AG04450 (cell line): ENCODE measurements at regions not wholly inside any gene's neighbourhood (a gene's known extent, or its start where the extent isn't known, plus 50 kb on each side); places are given as distances from the start of the nearest gene placed in this dataset.

Source experiments
- CTCF ChIA-PET: fragments of 300-600, 350-600 bp; formaldehyde crosslinking; extraction: SDS; loops from one replicate; lab custom pipeline; 2022; ENCODE audit warnings: antibody characterized with exemption, inconsistent platforms; lab: Charles Lee
- POLR2A ChIA-PET: fragments of 350-600 bp; formaldehyde crosslinking; extraction: SDS; loops from one replicate; lab custom pipeline; 2021; ENCODE audit warnings: antibody characterized with exemption, inconsistent platforms; lab: Yijun Ruan, JAX
- DNase-seq: peaks from one replicate; pipeline ENCODE4 v3.0.0-alpha.2; 2011; ENCODE audit warnings: low read depth, low spot score
- H3K27ac ChIP-seq: one replicate; pipeline ENCODE4 v1.5.1; 2012; ENCODE audit warnings: low read depth, low read length, control low read depth
- H3K27me3 ChIP-seq: one replicate; pipeline ENCODE4 v1.6.0; 2012; ENCODE audit warnings: low read length; ENCODE audit not compliant: control insufficient read depth, insufficient read depth
- H3K4me3 ChIP-seq: 2 replicates; pipeline ENCODE4 v1.5.1; 2011; ENCODE audit warnings: mild to moderate bottlenecking, low read depth, low read length, control low read depth
- H3K9me3 ChIP-seq: 2 replicates; pipeline ENCODE4 v1.5.1; 2012; ENCODE audit warnings: low read length; ENCODE audit not compliant: control insufficient read depth, insufficient read depth
- CTCF ChIP-seq: IDR thresholded peaks from 2 replicates; pipeline ENCODE4 v1.5.1; 2011; ENCODE audit warnings: low read depth, low read length, control low read depth, inconsistent platforms

- ChIA-PET POLR2A (no interaction called here), CTCF (no interaction called here)
- DNase-seq: no peak
- Histone ChIP-seq H3K4me3 (no peak overlapping the region), H3K27me3 (no peaks in the 10 kb centered on the region), H3K9me3 (peaks cover 18% of the 10 kb centered on the region; the same call in 1 of the 2 replicates), H3K27ac (no peak overlapping the region)
- no peak for TF ChIP-seq CTCF
These were observed 1388.1 kb downstream of the AMY1C start for GRCh38 chr1:105137543-105138457.

GRCh38 chr1:105138458-105138893 lies 1388.8 kb downstream of the AMY1C start:
- H3K4me3 ChIP-seq: no peak overlapping the region
- H3K27ac ChIP-seq: no peak overlapping the region
- TF ChIP-seq CTCF: no peak
- H3K9me3 ChIP-seq: peaks cover 20% of the 10 kb centered on the region; the same call in 1 of the 2 replicates
- no peak for DNase-seq
- ChIA-PET CTCF (no interaction called here), POLR2A (no interaction called here)
- no peaks in the 10 kb centered on the region for H3K27me3 ChIP-seq

GRCh38 chr1:105172788-105173187 lies 1423.1 kb downstream of the AMY1C start:
- Histone ChIP-seq H3K27ac (no peak overlapping the region), H3K4me3 (no peak overlapping the region), H3K9me3 (peaks cover 3% of the 10 kb centered on the region), H3K27me3 (no peaks in the 10 kb centered on the region)
- DNase-seq: no peak
- ChIA-PET POLR2A (no interaction called here), CTCF (no interaction called here)
- no peak for TF ChIP-seq CTCF

- no peak for TF ChIP-seq CTCF
- Histone ChIP-seq H3K4me3 (no peak overlapping the region), H3K27ac (no peak overlapping the region), H3K27me3 (no peaks in the 10 kb centered on the region), H3K9me3 (peaks cover 9% of the 10 kb centered on the region)
- DNase-seq: no peak
- POLR2A ChIA-PET: no interaction called here
- CTCF ChIA-PET: no interaction called here
These were observed 1431.1 kb downstream of the AMY1C start for GRCh38 chr1:105180789-105181188.

- ChIA-PET POLR2A (no interaction called here), CTCF (no interaction called here)
These were observed 1455.2 kb downstream of the AMY1C start for GRCh38 chr1:105204836-105205371.

More at GRCh38 chr1:105204836-105205371, 1455.2 kb downstream of the AMY1C start:
- no peak for TF ChIP-seq CTCF
- peaks cover 27% of the 10 kb centered on the region for H3K9me3 ChIP-seq
- DNase-seq: no peak
- no peak overlapping the region for H3K4me3 ChIP-seq
- no peaks in the 10 kb centered on the region for H3K27me3 ChIP-seq
- H3K27ac ChIP-seq: no peak overlapping the region
